GM12874 (cell line): ENCODE measurements at regions not wholly inside any gene's neighbourhood (a gene's known extent, or its start where the extent isn't known, plus 50 kb on each side); places are given as distances from the start of the nearest gene placed in this dataset.

Experiments used
- TF ChIP-seq, protein P1 (sequence below): IDR thresholded peaks from 2 replicates; pipeline ENCODE4 v1.5.1; 2011; ENCODE audit warnings: low read depth, mild to moderate bottlenecking, control low read depth, low read length, moderate library complexity; ENCODE audit not compliant: insufficient read depth

DNA sequence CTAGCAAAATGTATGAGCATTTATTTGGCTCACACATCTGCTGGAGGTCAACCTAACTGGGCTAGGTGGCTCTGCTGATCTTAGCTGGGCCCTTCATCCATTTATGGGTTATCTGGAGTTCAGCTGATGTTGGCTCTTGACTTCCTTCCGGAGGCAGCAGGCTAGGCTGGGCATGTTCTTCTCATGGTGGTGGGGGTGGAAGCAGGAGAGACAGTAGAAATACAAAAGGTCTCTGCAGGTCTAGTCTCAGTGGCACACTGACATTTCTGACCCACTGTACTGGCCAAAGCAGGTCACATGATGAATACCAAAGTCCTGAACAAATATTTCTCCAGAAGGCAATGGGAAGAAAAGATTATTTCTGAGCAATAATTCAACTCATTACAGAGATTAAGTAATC lies 334.6 kb downstream of the CRPPA start:
- TF ChIP-seq, protein P1, sequence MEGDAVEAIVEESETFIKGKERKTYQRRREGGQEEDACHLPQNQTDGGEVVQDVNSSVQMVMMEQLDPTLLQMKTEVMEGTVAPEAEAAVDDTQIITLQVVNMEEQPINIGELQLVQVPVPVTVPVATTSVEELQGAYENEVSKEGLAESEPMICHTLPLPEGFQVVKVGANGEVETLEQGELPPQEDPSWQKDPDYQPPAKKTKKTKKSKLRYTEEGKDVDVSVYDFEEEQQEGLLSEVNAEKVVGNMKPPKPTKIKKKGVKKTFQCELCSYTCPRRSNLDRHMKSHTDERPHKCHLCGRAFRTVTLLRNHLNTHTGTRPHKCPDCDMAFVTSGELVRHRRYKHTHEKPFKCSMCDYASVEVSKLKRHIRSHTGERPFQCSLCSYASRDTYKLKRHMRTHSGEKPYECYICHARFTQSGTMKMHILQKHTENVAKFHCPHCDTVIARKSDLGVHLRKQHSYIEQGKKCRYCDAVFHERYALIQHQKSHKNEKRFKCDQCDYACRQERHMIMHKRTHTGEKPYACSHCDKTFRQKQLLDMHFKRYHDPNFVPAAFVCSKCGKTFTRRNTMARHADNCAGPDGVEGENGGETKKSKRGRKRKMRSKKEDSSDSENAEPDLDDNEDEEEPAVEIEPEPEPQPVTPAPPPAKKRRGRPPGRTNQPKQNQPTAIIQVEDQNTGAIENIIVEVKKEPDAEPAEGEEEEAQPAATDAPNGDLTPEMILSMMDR = no peak

DNA sequence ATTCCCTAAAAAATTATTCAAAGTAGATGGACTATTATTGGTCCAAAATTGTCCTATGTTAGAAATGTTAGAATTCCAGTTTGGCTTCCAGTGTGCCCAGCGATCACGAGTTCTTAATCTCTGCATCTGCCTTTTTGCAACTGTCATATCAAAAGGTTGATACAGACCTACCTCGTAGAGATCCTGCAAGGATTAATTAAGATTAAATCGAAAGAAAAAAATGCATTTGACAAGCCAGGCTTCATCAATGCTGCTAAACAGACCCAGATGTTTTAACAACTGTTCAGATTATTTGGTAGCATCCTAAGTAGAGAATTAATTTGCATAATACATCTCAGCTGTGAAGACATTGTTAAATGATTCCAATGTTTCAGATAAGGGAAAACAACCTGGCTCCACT lies 336.5 kb downstream of the CRPPA start:
- TF ChIP-seq, protein P1 = no peak

DNA sequence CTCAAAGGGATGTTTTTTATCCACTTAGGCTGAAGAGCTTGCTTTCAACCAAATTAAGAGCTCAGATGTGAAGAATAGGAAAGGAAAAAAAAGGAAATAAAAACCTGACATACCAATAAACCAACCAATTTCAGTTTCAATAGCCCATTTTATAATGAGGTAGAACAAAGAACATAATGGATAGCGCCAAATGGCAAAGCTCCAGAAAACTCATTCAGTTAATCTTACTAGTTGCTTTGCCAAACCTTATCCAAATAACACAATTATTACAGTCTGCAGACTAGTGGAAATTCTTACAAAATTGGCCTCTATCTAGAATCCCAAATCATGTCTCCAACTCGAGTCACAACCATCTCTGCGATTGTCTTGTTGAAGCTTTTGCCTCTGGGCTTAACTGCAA lies 337.0 kb downstream of the CRPPA start:
- TF ChIP-seq, protein P1 = no peak

DNA sequence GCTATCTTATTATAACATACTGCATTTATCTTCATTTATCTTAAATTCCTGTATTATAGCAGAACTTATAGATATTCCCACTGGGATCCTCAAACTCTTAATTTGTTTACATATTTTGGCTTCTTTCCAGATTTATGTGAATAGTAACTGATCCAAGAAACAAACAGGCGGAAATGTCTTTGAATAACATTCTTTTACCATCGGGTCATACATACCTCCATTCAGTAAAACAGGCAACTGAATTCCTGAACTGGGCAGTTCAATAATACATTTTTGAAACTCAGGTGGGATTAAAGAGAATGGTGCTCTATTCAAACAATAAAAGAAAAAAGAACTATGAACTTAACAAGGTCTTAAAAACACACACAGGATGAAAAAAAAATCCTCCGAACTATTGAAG lies 337.4 kb downstream of the CRPPA start:
- TF ChIP-seq, protein P1 = no peak

DNA sequence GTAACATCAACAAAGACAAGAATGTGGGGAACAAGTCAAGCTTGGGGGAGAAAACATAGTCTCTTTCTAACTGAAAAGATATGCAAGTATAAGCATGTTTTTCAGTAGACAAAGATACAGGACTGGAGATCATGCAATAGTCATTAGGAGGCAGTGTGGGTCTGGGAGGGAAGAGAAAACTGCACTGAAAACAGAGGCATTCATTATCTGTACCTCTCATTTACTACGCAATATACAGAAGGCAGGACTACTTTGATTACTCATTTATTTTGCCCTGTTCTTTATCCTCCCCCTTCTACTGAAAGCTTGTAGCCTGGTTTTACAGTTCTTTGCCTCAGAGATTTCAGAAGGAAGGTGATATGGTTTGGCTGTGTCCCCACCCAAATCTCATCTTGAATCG lies 341.2 kb downstream of the CRPPA start:
- TF ChIP-seq, protein P1 = no peak

DNA sequence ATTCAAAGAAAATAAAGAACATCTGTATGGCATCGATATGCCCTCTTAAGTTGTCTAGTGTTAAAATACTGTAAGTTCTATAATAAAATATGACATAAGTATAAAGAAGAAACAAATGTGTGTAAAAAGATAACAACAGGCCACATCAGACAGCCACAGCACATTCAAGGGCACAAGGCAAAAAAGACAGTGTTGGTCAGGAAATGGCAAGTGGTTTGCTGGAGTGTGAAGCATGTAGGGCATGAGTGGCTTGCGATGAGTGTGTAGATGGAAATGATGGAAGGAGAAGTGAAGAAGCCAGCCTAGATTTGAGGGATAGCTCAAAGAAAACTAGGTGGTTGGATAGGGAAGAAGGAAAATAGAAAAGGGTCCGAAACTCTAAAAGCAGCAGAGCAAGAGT lies 341.6 kb downstream of the CRPPA start:
- TF ChIP-seq, protein P1 = no peak

DNA sequence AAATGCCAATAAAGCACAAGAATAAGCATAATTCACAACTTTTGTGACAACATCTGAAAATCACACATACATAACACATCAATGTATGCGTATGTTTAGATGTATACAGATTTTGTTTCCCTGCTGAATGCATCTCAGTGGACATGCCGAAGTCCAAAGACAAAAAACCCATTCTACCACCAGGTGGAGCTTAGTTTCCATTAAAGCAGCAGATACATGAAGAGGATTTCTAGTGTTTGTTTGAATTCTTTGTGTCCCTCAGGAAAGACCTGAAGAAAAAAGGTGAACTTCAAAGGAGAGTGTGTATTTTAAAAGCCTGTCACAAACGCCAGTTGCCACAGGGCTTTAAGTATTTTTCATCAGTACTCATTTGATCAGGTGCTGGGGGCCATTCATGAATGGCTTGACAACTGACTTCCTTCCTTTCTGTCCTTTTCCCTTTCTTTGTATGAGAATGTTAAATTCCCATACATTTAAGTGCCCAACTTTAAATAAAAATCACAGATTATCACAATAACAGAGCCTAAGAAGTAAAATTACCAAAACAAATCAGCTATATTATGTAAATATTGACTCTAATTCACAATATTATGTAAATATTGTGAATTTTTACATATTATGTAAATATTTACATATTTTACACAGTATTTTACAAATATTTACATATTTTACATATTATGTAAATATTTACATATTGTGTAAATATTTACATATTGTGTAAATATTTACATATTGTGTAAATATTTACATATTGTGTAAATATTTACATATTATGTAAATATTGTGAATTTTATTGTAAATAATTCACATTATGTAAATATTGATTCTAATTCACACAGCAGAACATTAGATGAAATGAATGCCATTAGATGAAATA lies 343.0 kb downstream of the CRPPA start:
- TF ChIP-seq, protein P1 = peak; percentile 33; the same call in 1 of the 2 replicates
